ENCODE measurements at regions not wholly inside any gene's neighbourhood (a gene's known extent, or its start where the extent isn't known, plus 50 kb on each side); places are given as distances from the start of the nearest gene placed in this dataset.
"Not testable (repeated sequence)": the region's sequence is repeated elsewhere in the genome, so short reads cannot be mapped to it uniquely, and the experiment has no call there.

GRCh38 chr1:221867003-221867402, 125.1 kb upstream of the DUSP10 start:
- no peak for DNase-seq (ENCODE audit: low read depth in 2 of 3, low spot score in 1 of 3)

- no peak for DNase-seq (ENCODE audit: low read depth in 2 of 3, low spot score in 1 of 3)
Observed at GRCh38 chr1:221865808-221866207, 123.9 kb upstream of the DUSP10 start.

- no peak for DNase-seq (ENCODE audit: low read depth in 2 of 3, low spot score in 1 of 3)
Observed at GRCh38 chr1:221863635-221864034, 121.7 kb upstream of the DUSP10 start.

- DNase-seq (ENCODE audit: low read depth in 2 of 3, low spot score in 1 of 3), result no peak
Observed at GRCh38 chr1:221862971-221863370, 121.1 kb upstream of the DUSP10 start.

GRCh38 chr1:221858818-221859611, 117.1 kb upstream of the DUSP10 start:
- DNase-seq (ENCODE audit: low read depth in 2 of 3, low spot score in 1 of 3), result no peak

- not testable (repeated sequence) for DNase-seq (ENCODE audit: low read depth in 2 of 3, low spot score in 1 of 3)
Observed at GRCh38 chr1:221857094-221857444, 115.2 kb upstream of the DUSP10 start.

GRCh38 chr1:221856228-221857093, 114.6 kb upstream of the DUSP10 start:
- no peak for DNase-seq (ENCODE audit: low read depth in 2 of 3, low spot score in 1 of 3)

- DNase-seq (ENCODE audit: low read depth in 2 of 3, low spot score in 1 of 3), result no peak
Observed at GRCh38 chr1:221855156-221855555, 113.3 kb upstream of the DUSP10 start.

GRCh38 chr1:221851336-221851735, 109.4 kb upstream of the DUSP10 start:
- DNase-seq (ENCODE audit: low read depth in 2 of 3, low spot score in 1 of 3), result no peak

- no peak for DNase-seq (ENCODE audit: low read depth in 2 of 3, low spot score in 1 of 3)
Observed at GRCh38 chr1:221850470-221851187, 108.7 kb upstream of the DUSP10 start.

- DNase-seq (ENCODE audit: low read depth in 2 of 3, low spot score in 1 of 3), result no peak
Observed at GRCh38 chr1:221849897-221850296, 108.0 kb upstream of the DUSP10 start.

- no peak for DNase-seq (ENCODE audit: low read depth in 2 of 3, low spot score in 1 of 3)
Observed at GRCh38 chr1:221849110-221849509, 107.2 kb upstream of the DUSP10 start.

GRCh38 chr1:221847676-221848075, 105.8 kb upstream of the DUSP10 start:
- DNase-seq (ENCODE audit: low read depth in 2 of 3, low spot score in 1 of 3), result no peak

- no peak for DNase-seq (ENCODE audit: low read depth in 2 of 3, low spot score in 1 of 3)
Observed at GRCh38 chr1:221845650-221846371, 103.9 kb upstream of the DUSP10 start.

GRCh38 chr1:221841983-221842335, 100.1 kb upstream of the DUSP10 start:
- DNase-seq (ENCODE audit: low read depth in 2 of 3, low spot score in 1 of 3), result no peak

GRCh38 chr1:221841251-221841982, 99.5 kb upstream of the DUSP10 start:
- DNase-seq (ENCODE audit: low read depth in 2 of 3, low spot score in 1 of 3), result no peak

GRCh38 chr1:221840511-221841243, 98.8 kb upstream of the DUSP10 start:
- DNase-seq (ENCODE audit: low read depth in 2 of 3, low spot score in 1 of 3), result no peak

- peak; percentile 62 to 77 (median 69) for DNase-seq (ENCODE audit: low read depth in 2 of 3, low spot score in 1 of 3)
Observed at GRCh38 chr1:221839782-221840395, 98.0 kb upstream of the DUSP10 start.

GRCh38 chr1:221839321-221839720, 97.4 kb upstream of the DUSP10 start:
- no peak for DNase-seq (ENCODE audit: low read depth in 2 of 3, low spot score in 1 of 3)
